ENCODE measurements at regions not wholly inside any gene's neighbourhood (a gene's known extent, or its start where the extent isn't known, plus 50 kb on each side); places are given as distances from the start of the nearest gene placed in this dataset.

DNA sequence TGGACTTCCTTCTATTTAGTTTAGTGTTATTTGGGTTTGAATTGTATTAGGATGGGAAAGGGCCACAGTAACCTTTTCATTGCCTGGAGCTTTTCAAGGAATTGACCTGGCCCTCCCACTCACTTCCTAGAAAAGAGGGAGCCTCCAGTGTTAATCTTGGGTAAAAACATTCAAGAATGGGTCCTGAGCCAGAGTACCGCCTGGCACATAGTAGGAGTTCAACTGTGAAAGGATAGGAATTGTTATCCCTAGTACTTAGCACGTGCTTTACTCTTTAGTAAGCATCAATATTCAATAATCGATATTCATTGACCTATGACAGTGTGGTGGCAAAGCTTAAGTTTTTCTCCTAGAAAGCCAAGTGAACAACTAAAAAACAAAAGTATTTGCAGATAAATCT lies 179.9 kb downstream of the IRS1 start:
- no peak for DNase-seq

DNA sequence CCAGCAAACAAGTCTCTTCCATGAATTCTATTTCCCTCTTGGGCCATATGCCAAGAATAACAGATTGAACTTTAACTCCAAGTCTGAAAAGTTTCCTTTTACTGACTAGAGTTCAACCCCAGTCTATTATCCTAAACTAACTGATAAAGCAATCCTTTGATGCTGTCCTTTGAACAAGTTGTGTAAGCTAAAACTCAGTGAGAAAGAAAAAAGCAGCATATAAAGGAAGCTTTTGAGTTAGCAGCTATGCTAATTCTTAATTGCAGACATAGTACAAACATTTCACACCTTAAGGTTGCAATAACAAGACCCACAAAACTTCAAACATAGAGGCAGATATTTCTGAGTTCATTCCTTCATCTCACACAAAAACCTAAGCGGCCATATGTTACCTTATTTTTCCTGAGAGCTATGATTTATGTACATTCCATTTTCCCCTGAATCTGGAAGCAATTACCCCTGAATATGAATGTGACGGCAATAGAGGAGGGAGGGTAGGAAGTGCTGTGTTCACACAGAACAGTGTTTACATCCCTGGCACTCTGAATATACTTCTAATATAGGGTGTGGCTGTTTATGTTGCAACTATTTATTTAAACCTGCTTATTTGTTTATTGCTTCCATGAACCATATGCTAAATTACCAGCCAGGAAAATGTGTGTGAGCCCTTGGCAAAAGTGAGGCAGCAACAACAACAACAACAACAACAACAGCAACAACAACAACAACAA lies 180.6 kb downstream of the IRS1 start:
- DNase-seq = no peak

DNA sequence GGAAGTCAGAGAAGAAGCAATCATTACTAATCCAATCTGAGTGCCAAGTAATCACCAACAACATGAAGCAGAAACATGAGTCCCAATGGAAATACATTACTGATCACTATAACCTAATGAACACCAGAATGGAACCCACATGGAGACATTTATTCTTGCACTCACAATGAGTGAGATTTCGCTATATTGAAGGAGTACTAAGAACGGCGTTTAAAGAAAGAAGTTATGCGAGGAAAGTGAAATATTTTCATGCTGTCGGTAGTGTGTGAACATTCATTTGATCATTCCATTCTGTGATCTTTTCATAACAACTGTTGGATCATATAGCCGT lies 181.1 kb downstream of the IRS1 start:
- DNase-seq = no peak

DNA sequence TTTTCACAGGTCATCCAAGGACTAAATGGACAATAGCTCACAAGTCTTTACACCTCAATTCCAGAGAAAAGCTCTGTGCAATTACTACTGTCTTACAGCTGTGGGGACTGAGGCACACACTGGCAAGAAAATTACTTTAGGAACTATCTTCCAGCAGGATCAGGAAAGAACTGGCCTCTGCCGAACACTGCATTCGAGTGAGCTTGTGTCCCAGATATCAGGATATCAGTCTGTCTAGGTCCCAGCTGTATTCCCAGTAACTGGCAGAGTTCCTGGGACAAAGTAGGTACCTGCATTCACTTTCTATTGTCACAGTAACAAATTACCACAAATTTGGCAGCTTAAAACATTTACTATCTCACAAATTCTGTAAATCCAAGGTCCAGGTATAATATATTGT lies 183.7 kb downstream of the IRS1 start:
- DNase-seq = no peak

DNA sequence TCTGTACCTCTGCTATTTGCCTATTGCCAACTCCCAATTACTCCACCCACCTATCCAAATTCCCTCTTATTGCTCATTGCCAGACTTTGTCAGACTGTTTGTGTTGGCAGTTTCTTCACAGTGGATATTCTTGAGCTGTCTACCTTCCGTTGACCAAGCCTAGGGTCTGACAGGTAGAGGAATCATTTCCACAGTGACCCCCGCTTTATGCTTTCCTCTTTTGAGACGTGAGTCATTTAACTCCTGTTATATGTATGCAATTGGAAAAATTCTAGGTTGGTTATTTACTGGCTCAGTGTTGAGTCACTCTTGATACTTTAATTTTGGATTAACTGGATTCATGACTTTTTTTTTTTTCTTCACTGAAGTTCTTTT lies 187.7 kb downstream of the IRS1 start:
- no peak for DNase-seq

DNA sequence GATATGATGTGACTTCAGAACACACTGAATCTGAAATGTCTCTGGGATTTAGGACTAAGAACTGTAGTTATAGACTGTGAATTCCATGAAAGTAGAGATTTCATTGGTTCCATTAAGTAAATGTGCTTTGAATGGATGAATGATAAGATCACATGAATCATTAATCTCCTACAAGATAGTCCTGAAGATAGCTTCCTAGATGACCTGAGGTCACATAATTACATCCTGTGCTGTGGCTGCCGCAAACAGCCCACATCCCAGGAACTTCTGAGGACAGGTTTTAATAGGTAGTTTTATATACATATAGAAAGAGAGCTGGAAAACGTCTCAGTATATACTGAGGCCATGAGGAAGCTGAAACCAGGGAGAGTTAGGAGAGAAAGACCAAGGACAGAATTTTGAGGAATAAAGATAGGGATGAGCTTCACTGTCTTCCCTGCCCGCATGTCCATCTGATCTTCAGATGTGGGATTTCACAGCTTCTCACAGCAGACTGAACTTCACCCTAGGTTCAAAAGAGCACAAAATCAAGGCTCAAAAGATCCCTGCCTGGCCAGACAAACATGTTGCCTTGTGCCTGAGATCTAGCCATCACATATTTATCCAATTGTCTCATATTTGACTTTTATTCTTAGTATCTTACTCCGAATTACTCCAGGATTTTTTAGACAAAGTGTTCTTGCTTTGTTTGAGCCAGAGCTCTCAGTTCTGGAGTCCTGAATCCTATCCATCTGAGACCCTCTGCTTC lies 188.2 kb downstream of the IRS1 start:
- DNase-seq = no peak

DNA sequence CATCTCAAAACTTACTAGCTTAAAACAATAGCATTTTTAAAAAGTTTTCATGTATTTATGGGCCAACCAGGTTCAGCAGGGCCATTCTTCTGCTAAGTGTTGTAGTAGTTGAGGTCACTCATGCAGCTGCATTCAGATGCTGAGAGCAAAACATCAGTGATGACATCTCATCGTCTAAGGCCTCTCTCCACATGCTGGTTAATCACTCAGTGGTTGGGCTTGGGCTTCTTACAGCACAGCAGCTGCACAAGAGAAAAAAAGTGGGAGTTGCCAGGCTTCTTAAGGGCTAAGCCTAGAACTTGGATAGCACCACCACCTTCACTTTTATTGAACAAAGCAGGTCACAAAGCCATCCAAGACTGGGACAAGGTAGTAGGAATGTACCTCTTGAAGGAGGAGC lies 190.3 kb downstream of the IRS1 start:
- DNase-seq = no peak

DNA sequence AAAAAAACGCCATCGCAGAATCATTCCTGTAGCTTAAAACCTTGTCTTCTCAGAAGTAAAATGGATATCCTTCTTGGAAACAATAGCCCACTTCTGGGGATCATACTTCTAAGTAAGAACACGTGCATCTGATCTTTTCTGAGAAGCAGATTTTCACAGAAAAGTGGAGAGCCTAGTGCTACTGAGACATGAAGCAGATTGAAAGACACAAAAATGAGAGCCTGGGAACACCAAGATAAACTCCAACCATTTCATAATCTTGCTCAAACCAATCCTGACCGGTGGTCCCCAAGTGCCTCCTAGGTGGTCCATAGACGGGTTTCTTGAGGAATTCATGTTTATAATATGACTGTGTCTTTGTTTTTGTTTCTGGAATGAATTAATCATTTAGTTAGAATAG lies 191.2 kb downstream of the IRS1 start:
- no peak for DNase-seq

DNA sequence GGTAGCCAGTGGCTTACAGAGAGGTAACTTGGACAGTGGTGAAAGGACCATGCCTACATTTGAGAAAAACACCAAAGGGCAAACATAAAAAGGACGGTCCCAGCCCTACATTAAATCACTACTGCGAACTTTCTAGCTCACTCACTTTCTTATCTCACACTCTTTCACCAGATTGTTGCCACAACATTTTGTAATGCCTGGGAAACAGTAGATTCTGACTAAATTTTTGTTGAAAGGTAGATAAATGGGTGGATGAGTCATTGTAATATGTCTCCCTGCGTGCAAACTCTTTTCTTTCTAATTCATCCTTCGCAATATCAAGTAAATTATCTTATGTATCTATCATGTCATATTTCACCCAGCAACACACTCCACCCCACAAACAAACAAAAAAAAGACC lies 192.2 kb downstream of the IRS1 start:
- DNase-seq = no peak

DNA sequence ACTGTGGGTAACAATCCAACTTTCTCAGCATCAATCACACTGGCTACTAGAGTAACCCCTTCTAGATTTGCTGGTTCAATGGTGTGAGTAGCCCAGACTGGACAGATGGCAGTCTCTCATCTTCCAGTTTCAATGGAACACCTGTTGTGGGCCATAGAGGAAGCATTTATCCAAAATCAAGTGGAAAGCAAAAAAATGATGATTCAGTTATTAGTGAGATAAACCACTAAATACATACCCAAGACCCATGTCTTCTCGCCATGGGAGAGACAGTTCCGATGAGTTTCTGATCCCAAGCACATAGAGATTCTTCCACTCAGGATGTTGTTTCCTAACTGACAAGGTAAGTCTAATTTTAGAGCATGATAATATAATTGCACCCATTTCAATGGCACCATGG lies 194.0 kb downstream of the IRS1 start:
- DNase-seq = no peak

DNA sequence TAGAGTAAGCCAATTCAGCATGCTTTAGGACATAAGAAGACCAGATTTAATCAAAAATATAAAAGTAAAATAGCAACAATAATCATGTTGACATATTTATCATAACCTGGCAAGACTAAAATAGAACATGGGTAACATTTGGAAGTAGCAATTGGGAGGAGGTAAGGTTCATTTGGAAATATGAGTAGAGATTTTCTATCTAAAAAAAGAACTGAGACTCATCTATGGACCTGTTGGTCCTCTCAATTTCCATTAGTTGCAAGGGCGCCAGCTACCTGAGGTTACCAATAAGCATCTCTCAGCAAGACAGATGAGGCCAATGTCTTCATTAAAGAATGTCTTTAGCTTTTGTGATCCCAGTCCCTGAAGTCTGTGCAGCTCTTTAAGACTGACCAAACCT lies 196.0 kb downstream of the IRS1 start:
- no peak for DNase-seq

DNA sequence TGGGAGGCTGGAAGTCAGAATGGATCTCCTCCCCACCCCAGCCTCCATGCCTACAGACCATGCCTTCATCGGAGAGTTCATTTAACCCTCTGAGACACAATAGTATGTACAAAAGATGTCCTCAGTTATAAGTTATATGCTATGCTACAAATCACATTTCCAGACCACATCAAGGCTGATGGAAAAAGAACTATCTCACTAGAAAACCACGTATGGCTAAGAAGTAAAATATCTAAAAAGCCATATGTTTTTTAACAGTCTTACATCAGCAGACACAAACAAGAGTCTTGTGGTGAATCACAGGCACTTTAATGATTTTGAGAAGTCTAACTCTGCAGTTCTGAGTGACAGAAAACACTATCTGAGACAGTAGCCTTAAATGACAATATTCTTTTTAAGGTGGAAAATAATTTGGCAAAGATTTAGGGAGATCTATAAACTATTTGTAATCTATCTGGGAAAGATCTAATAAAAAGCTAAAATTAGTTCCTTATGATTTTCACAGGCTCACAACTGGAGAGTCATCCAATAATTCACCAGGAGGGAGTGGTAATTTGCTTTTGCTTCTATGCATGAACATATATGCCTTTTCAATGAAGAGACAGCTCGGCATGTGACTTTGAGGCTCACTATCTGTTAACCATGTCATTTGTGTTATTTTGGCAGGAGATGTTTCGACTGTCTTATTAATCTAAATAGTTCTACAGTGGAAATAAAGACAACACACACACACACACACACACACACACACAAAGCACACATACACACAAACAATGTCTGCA lies 197.5 kb downstream of the IRS1 start:
- DNase-seq = no peak

DNA sequence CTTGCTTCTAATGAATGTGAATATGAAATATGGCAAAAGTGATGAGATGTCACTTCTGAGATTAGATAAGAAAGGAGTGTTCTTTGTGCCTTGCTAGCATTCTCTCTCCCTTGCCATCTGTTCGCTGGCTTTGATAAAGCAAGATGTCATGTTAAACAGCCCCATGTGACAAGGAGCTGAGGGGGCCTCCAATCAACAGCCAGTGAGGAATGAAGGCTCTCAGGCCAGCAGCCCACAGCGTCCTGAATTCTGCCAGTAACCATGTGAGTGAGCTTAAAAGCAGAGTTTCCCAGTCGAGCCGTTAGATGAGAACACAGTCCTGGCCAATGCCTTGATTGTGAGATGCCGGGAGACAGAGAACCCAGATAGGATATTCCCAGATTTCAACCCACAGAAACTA lies 198.8 kb downstream of the IRS1 start:
- no peak for DNase-seq

DNA sequence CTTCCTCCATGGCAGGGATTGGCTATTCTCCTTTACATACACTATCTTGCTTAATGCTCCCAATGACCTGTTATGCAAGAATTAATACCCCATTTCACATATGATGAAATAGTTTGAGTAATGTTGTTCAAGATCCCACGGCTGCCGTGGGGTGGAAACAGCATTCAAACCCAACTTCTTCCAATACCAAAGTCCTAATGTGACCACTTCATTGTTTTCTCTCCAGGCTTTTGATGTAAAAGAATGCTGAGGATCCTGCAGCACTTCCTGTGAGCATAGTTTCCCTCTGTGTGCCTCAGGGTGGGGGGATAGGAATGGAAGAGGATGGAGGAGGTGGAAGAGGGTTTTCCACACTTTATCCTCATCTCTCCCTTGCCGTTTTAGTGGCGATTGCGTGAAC lies 199.4 kb downstream of the IRS1 start:
- DNase-seq = no peak

DNA sequence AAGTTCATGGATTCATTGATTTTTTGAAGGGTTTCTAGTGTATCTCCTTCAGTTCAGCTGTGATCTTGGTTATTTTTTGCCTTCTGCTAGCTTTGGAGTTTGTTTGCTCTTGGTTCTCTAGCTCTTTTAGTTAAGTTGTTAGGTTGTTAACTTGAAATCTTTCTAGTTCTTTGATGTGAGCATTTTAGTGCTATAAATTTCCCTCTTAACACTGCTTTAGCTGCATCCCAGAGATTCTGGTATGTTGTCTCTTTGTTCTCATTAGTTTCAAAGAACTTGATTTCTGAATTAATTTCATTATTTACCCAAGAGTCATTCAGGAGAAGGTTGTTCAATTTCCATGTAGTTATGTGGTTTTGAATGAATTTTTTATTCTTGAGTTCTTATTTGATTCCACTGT lies 210.6 kb downstream of the IRS1 start:
- DNase-seq = no peak

DNA sequence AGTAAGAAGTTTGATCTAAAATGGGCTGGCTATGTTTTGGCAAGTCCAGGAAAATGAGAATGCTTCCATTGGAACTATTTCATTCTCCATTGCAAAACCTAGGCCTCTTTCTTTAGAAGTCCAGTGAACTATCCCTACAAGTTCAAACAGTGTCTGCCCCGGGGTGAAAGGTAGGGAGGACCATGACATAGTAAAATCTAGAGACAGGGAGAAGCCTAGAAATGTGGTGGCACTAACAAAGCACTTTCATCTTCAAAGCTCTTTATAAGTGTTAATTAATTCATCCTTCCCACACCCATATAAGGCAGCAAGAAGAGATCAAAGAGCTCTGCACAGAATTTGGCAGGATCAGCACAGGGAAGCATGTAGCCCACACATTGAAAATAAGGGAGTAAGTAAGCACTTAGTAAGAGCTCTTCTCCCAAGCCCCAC lies 214.5 kb downstream of the IRS1 start:
- DNase-seq = no peak

DNA sequence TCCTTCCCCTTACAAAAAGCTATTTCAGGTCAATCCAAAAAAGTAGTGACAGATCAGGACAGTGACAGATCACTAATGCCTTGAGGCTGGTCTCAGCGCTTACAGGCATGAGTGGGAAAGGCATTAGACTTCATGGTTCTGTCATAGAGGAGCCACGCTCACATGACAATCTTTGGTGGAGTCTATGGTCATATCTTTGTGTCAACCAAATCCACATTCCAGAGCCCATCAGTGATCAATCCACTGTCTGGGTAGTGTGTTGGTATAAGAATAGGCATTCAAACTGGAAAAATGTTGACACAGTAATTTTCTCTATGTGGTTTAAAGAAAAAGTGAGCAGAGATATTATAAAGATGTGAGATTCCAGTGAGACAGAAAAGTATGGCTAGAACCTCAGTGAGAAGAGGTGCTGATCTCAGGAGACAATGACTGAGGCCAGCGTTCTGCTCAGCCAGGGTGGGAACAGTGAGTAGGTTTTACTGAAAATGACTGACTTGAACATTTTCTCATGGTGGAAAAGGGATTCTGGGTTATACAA lies 215.0 kb downstream of the IRS1 start:
- DNase-seq = no peak

DNA sequence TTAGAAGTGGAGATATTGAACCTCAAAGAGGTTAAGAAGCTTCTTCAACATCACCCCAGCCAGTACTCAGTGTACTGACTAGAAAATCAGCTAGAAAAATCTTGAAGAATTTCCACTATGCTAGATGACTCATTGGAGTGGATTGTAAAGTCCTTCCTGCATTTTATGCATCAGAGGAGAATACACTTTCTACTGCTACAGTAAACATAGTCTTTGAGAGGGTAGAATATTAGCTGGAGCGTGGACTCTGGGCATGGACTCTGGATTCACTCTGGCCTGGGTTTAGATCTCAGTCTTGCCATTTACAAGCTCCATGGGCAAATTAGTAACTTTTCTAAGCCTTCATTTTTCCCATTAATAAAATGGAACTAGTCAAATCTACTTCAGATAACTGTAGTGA lies 215.9 kb downstream of the IRS1 start:
- DNase-seq = no peak

DNA sequence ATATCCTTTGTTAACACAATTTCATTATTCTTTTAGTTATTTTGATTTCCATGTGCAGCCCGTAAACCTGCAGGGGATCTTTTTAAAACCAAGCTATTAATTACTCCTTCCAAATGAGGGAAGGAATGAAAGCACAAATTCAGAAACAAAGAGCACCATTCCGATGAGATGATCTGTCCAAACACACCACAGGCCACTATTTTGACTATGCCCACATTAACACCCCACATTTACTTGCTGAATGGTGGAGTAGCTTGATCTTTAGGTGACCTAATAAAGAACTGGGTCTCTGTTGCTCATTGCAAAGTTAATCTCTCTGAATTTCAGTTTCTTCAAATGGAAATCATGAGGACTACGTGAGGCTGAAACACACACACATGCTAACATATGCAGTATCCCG lies 218.0 kb downstream of the IRS1 start:
- no peak for DNase-seq

DNA sequence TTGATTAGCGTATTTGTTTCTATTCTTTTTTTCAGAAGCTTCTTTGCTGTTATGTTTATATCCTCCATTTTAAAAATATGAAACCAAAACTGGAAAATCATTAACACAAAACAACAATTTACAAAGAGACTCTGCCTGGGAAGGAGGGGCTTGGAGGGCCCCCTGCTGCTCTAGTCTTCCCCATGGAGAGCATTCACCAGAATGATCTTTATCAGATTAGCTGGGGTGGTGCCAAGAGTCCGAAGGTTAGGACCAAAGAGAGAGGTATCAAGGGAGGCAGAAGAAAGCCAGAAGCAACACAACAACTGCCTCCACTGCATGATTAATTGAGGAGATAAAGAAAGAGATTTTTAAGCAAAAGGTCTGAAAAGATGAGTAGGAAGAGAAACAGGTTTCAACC lies 218.6 kb downstream of the IRS1 start:
- DNase-seq = no peak

DNA sequence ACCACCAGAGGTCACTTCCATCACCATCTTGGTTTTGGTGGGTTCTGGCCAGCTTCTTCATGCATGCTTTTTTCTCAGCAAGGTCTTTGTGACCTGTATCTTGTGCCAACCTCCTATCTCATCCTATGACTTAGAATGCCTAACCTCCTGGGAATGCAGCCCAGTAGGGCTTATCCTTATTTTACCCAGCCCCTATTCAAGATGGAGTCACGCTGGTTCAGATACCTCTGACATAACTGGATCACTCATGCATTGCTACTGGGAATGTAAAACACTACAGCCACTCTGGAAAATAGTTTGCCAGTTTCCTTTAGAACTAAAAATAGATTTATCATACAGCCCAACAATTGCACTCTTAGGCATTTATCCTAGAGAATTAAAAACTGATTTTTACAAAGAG lies 219.2 kb downstream of the IRS1 start:
- DNase-seq = no peak

DNA sequence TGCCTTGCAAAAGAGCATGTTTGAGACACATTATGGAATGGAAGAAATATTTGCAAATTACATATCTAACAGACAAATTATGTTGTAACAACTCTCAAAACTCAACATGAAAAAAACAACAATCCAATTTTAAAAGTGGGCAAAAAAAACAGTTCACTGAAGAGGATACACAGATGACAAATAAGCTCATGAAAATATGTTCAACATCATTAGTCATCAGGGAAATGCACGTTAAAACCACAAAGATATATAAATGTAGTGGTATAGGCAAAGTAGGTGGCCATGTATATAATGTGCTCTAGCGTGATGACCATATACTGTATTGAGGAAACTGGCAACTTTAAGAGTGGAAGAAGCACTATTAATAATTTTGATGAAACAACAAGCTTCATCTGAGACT lies 220.1 kb downstream of the IRS1 start:
- DNase-seq = no peak

DNA sequence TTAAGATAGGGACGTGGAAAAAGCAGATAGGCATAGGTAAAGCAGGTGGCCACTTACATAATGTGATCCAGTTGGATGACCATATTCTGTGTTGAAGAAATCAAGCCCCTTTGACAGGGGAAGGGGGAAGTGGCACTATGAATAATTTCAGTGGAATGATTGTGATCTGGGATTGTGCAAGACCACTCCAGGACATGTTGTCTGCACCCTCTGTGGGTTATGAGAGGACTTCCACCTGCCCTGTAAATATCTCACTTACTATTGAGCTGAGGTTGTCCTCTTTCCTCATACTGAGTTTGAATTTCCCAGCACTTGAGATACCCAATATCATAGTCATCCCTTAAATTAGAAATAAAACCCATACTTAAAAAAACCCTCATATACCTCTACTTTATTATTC lies 220.7 kb downstream of the IRS1 start:
- no peak for DNase-seq

DNA sequence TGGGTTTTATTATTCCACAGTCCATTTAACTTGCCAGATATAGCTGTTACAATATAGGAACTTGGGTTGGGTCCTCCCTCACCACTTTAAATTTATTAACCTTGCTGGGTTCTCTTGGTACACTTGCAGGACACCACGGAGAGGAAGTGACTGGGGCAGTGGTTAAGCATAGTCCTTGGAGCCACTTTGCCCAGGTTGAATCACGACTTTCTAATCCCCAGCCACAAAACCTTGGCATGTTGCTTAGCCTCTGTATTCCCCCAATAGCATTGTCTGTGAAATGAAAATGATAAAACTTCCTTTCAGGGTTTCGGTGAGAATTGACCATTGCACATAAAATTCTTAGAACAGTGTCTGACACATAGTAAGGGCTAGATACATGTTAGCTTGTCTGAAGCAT lies 221.2 kb downstream of the IRS1 start:
- DNase-seq = no peak
